ENCODE measurements at regions not wholly inside any gene's neighbourhood (a gene's known extent, or its start where the extent isn't known, plus 50 kb on each side); places are given as distances from the start of the nearest gene placed in this dataset.

GRCh38 chr14:51317373-51317772 lies 77.3 kb downstream of the TMX1 start:
- Histone ChIP-seq H2BK120ac (ENCODE audit: low read depth, low read length) (no peak overlapping the region), H3K27me3 (ENCODE audit: control insufficient read depth in 3 of 3, insufficient read depth in 3 of 3, low read depth in 1 of 3, low read length in 3 of 3) (no peaks in the 10 kb centered on the region), H2BK12ac (ENCODE audit: low read length) (no peak overlapping the region), H4K91ac (ENCODE audit: low read depth, low read length, poor library complexity) (no peak overlapping the region), H3K4me3 (ENCODE audit: low read length in 2 of 2) (no peak overlapping the region), H4K8ac (ENCODE audit: low read depth, low read length) (no peak overlapping the region), H3K27ac (replicated peaks; ENCODE audit: low read length) (no peak overlapping the region), H3K18ac (ENCODE audit: low read length) (no peak overlapping the region), H3K36me3 (replicated peaks in 1 of 2; ENCODE audit: control insufficient read depth in 2 of 2, insufficient read depth in 2 of 2, low read length in 2 of 2) (no peaks in the 10 kb centered on the region), H3K14ac (ENCODE audit: low read length) (no peak overlapping the region), H3K4ac (ENCODE audit: low read length) (no peak overlapping the region), H3K79me1 (ENCODE audit: low read depth, low read length) (no peaks in the 10 kb centered on the region), H3K4me1 (ENCODE audit: control insufficient read depth in 2 of 2, insufficient read depth in 1 of 2, low read depth in 1 of 2, low read length in 2 of 2) (peaks cover 10 to 12% of the 10 kb centered on the region in 2 donors), H3K23ac (ENCODE audit: low read depth, low read length, poor library complexity) (no peak overlapping the region), H3K9ac (ENCODE audit: low read depth, low read length, poor library complexity) (no peak overlapping the region), H2AFZ (ENCODE audit: low read length) (no peak overlapping the region), H2AK5ac (ENCODE audit: low read depth, low read length) (no peak overlapping the region), H2BK15ac (ENCODE audit: low read length) (no peak overlapping the region), H2BK5ac (ENCODE audit: low read length) (no peak overlapping the region), H3K9me3 (replicated peaks in 1 of 2; ENCODE audit: control insufficient read depth in 2 of 2, insufficient read depth in 1 of 2, low read depth in 1 of 2, low read length in 2 of 2) (no peaks in the 10 kb centered on the region), H3K4me2 (ENCODE audit: insufficient read depth, low read length, poor library complexity, severe bottlenecking) (no peak overlapping the region)
- no peak for DNase-seq (ENCODE audit: low spot score)
- whole genome bisulfite sequencing, 2 donors (ENCODE audit: extremely low coverage in 2 of 2, insufficient read length in 2 of 2, insufficient replicate concordance in 1 of 2) = no CpG with 5 or more reads among the region's 2 CpGs

- H3K4me1 ChIP-seq (ENCODE audit: control insufficient read depth in 2 of 2, insufficient read depth in 1 of 2, low read depth in 1 of 2, low read length in 2 of 2) = peaks cover 10 to 12% of the 10 kb centered on the region in 2 donors
- peak overlapping the region; percentile 36 for H2AFZ ChIP-seq (ENCODE audit: low read length)
- no peak overlapping the region for H3K9ac ChIP-seq (ENCODE audit: low read depth, low read length, poor library complexity)
- H3K79me1 ChIP-seq (ENCODE audit: low read depth, low read length) = no peaks in the 10 kb centered on the region
- H3K9me3 ChIP-seq (replicated peaks in 1 of 2; ENCODE audit: control insufficient read depth in 2 of 2, insufficient read depth in 1 of 2, low read depth in 1 of 2, low read length in 2 of 2) = no peaks in the 10 kb centered on the region
- H3K4me2 ChIP-seq (ENCODE audit: insufficient read depth, low read length, poor library complexity, severe bottlenecking) = no peak overlapping the region
- H3K4ac ChIP-seq (ENCODE audit: low read length) = no peak overlapping the region
- WGBS, 2 donors (ENCODE audit: extremely low coverage in 2 of 2, insufficient read length in 2 of 2, insufficient replicate concordance in 1 of 2) = 100% methylated on average over 1 of the region's 6 CpGs; no CpG with 5 or more reads in 1 of the 2 donors
- no peak overlapping the region for H2BK5ac ChIP-seq (ENCODE audit: low read length)
- no peaks in the 10 kb centered on the region for H3K27me3 ChIP-seq (ENCODE audit: control insufficient read depth in 3 of 3, insufficient read depth in 3 of 3, low read depth in 1 of 3, low read length in 3 of 3)
- no peak overlapping the region for H3K18ac ChIP-seq (ENCODE audit: low read length)
- no peak overlapping the region for H3K4me3 ChIP-seq (ENCODE audit: low read length in 2 of 2)
- no peak for DNase-seq (ENCODE audit: low spot score)
- no peak overlapping the region for H4K8ac ChIP-seq (ENCODE audit: low read depth, low read length)
- H3K14ac ChIP-seq (ENCODE audit: low read length) = no peak overlapping the region
- H3K27ac ChIP-seq (replicated peaks; ENCODE audit: low read length) = no peak overlapping the region
- H2BK15ac ChIP-seq (ENCODE audit: low read length) = no peak overlapping the region
- no peak overlapping the region for H3K23ac ChIP-seq (ENCODE audit: low read depth, low read length, poor library complexity)
- H2BK120ac ChIP-seq (ENCODE audit: low read depth, low read length) = no peak overlapping the region
- no peak overlapping the region for H4K91ac ChIP-seq (ENCODE audit: low read depth, low read length, poor library complexity)
- H2AK5ac ChIP-seq (ENCODE audit: low read depth, low read length) = no peak overlapping the region
- no peaks in the 10 kb centered on the region for H3K36me3 ChIP-seq (replicated peaks in 1 of 2; ENCODE audit: control insufficient read depth in 2 of 2, insufficient read depth in 2 of 2, low read length in 2 of 2)
- H2BK12ac ChIP-seq (ENCODE audit: low read length) = no peak overlapping the region
Measured at GRCh38 chr14:51318813-51319597, 79.0 kb downstream of the TMX1 start.

GRCh38 chr14:51321036-51321435 lies 81.0 kb downstream of the TMX1 start:
- H3K4me2 ChIP-seq (ENCODE audit: insufficient read depth, low read length, poor library complexity, severe bottlenecking) = no peak overlapping the region
- no peak for DNase-seq (ENCODE audit: low spot score)
- H3K79me1 ChIP-seq (ENCODE audit: low read depth, low read length) = no peaks in the 10 kb centered on the region

DNA sequence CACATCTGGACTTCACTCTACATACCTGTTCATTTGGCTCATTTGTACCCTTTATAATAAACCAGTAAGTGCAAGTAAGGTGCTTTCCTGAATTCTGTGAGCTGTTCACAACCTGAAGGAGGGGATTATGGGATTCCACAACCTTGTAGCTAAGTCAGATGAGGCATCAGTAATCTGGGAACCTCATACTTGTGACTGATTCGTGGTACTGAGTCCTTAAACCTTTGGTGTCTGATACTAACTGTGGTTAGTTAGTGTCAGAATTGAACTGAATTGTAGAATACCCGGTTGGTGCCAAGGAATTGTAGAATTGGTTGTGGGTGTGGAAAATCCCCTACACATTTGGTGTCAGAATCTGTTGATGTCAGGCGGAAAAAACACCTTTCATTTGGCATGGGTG lies 83.4 kb downstream of the TMX1 start:
- H3K23ac ChIP-seq (ENCODE audit: low read depth, low read length, poor library complexity) = no peak overlapping the region
- no peaks in the 10 kb centered on the region for H3K36me3 ChIP-seq (replicated peaks in 1 of 2; ENCODE audit: control insufficient read depth in 2 of 2, insufficient read depth in 2 of 2, low read length in 2 of 2)
- no peak overlapping the region for H2BK5ac ChIP-seq (ENCODE audit: low read length)
- no peak overlapping the region for H2BK120ac ChIP-seq (ENCODE audit: low read depth, low read length)
- H2AK5ac ChIP-seq (ENCODE audit: low read depth, low read length) = no peak overlapping the region
- H3K4me2 ChIP-seq (ENCODE audit: insufficient read depth, low read length, poor library complexity, severe bottlenecking) = no peak overlapping the region
- H3K27ac ChIP-seq (replicated peaks; ENCODE audit: low read length) = no peak overlapping the region
- H3K14ac ChIP-seq (ENCODE audit: low read length) = no peak overlapping the region
- peaks cover 13% of the 10 kb centered on the region in 2 donors for H3K4me1 ChIP-seq (ENCODE audit: control insufficient read depth in 2 of 2, insufficient read depth in 1 of 2, low read depth in 1 of 2, low read length in 2 of 2)
- H3K27me3 ChIP-seq (ENCODE audit: control insufficient read depth in 3 of 3, insufficient read depth in 3 of 3, low read depth in 1 of 3, low read length in 3 of 3) = no peaks in the 10 kb centered on the region
- H3K4ac ChIP-seq (ENCODE audit: low read length) = no peak overlapping the region
- no peaks in the 10 kb centered on the region for H3K79me1 ChIP-seq (ENCODE audit: low read depth, low read length)
- H3K4me3 ChIP-seq (ENCODE audit: low read length in 2 of 2) = no peak overlapping the region
- no CpG with 5 or more reads among the region's 3 CpGs for WGBS, 2 donors (ENCODE audit: extremely low coverage in 2 of 2, insufficient read length in 2 of 2, insufficient replicate concordance in 1 of 2)
- H2BK15ac ChIP-seq (ENCODE audit: low read length) = no peak overlapping the region
- H2BK12ac ChIP-seq (ENCODE audit: low read length) = no peak overlapping the region
- H3K18ac ChIP-seq (ENCODE audit: low read length) = no peak overlapping the region
- H3K9ac ChIP-seq (ENCODE audit: low read depth, low read length, poor library complexity) = no peak overlapping the region
- DNase-seq (ENCODE audit: low spot score) = no peak
- H4K91ac ChIP-seq (ENCODE audit: low read depth, low read length, poor library complexity) = no peak overlapping the region
- no peaks in the 10 kb centered on the region for H3K9me3 ChIP-seq (replicated peaks in 1 of 2; ENCODE audit: control insufficient read depth in 2 of 2, insufficient read depth in 1 of 2, low read depth in 1 of 2, low read length in 2 of 2)
- H2AFZ ChIP-seq (ENCODE audit: low read length) = no peak overlapping the region
- no peak overlapping the region for H4K8ac ChIP-seq (ENCODE audit: low read depth, low read length)

More at GRCh38 chr14:51321036-51321435, 81.0 kb downstream of the TMX1 start:
- Histone ChIP-seq H4K8ac (ENCODE audit: low read depth, low read length) (no peak overlapping the region), H3K27me3 (ENCODE audit: control insufficient read depth in 3 of 3, insufficient read depth in 3 of 3, low read depth in 1 of 3, low read length in 3 of 3) (no peaks in the 10 kb centered on the region), H2AFZ (ENCODE audit: low read length) (no peak overlapping the region), H2BK12ac (ENCODE audit: low read length) (no peak overlapping the region), H3K14ac (ENCODE audit: low read length) (no peak overlapping the region), H3K4ac (ENCODE audit: low read length) (no peak overlapping the region), H4K91ac (ENCODE audit: low read depth, low read length, poor library complexity) (no peak overlapping the region), H3K4me1 (ENCODE audit: control insufficient read depth in 2 of 2, insufficient read depth in 1 of 2, low read depth in 1 of 2, low read length in 2 of 2) (peaks cover 10 to 12% of the 10 kb centered on the region in 2 donors), H3K36me3 (replicated peaks in 1 of 2; ENCODE audit: control insufficient read depth in 2 of 2, insufficient read depth in 2 of 2, low read length in 2 of 2) (no peaks in the 10 kb centered on the region), H2AK5ac (ENCODE audit: low read depth, low read length) (no peak overlapping the region), H3K9ac (ENCODE audit: low read depth, low read length, poor library complexity) (no peak overlapping the region), H2BK5ac (ENCODE audit: low read length) (no peak overlapping the region), H3K9me3 (replicated peaks in 1 of 2; ENCODE audit: control insufficient read depth in 2 of 2, insufficient read depth in 1 of 2, low read depth in 1 of 2, low read length in 2 of 2) (no peaks in the 10 kb centered on the region), H3K27ac (replicated peaks; ENCODE audit: low read length) (no peak overlapping the region), H2BK15ac (ENCODE audit: low read length) (no peak overlapping the region), H3K18ac (ENCODE audit: low read length) (no peak overlapping the region), H2BK120ac (ENCODE audit: low read depth, low read length) (no peak overlapping the region), H3K4me3 (ENCODE audit: low read length in 2 of 2) (no peak overlapping the region), H3K23ac (ENCODE audit: low read depth, low read length, poor library complexity) (no peak overlapping the region)
- WGBS, 2 donors (ENCODE audit: extremely low coverage in 2 of 2, insufficient read length in 2 of 2, insufficient replicate concordance in 1 of 2) = no CpG with 5 or more reads among the region's 3 CpGs

Measured in neuronal stem cell (in vitro differentiated cells).